ENCODE measurements at regions not wholly inside any gene's neighbourhood (a gene's known extent, or its start where the extent isn't known, plus 50 kb on each side); places are given as distances from the start of the nearest gene placed in this dataset.
"Not testable (repeated sequence)": the region's sequence is repeated elsewhere in the genome, so short reads cannot be mapped to it uniquely, and the experiment has no call there.

- Mint-ChIP-seq H3K4me1 (no peaks in the 10 kb centered on the region), H3K4me3 (no peak overlapping the region), H3K27ac (no peak overlapping the region), H3K9me3 (ENCODE audit: low read depth) (no peaks in the 10 kb centered on the region), H3K36me3 (no peaks in the 10 kb centered on the region), H3K27me3 (no peaks in the 10 kb centered on the region)
- CTCF ChIA-PET, result no interaction called here
- ATAC-seq (no peak), DNase-seq (no peak)
Measured at GRCh38 chr2:117618607-117619006, 195.9 kb upstream of the DDX18 start.

- H3K27me3 Mint-ChIP-seq, result no peaks in the 10 kb centered on the region
- no peak overlapping the region for H3K4me3 Mint-ChIP-seq
- DNase-seq (no peak), ATAC-seq (no peak)
- CTCF ChIA-PET, result no interaction called here
- H3K27ac Mint-ChIP-seq, result no peak overlapping the region
- no peaks in the 10 kb centered on the region for H3K9me3 Mint-ChIP-seq (ENCODE audit: low read depth)
- H3K4me1 Mint-ChIP-seq, result no peaks in the 10 kb centered on the region
- H3K36me3 Mint-ChIP-seq, result no peaks in the 10 kb centered on the region
Measured at GRCh38 chr2:117621326-117621725, 193.2 kb upstream of the DDX18 start.

GRCh38 chr2:117623175-117623574, 191.3 kb upstream of the DDX18 start:
- H3K4me1 Mint-ChIP-seq; H3K4me3 Mint-ChIP-seq; H3K9me3 Mint-ChIP-seq (ENCODE audit: low read depth); DNase-seq; H3K36me3 Mint-ChIP-seq; ATAC-seq; H3K27me3 Mint-ChIP-seq; H3K27ac Mint-ChIP-seq; CTCF ChIA-PET: not testable (repeated sequence)

- H3K4me3 Mint-ChIP-seq, result no peak overlapping the region
- ATAC-seq (no peak), DNase-seq (no peak)
- CTCF ChIA-PET, result no interaction called here
- no peaks in the 10 kb centered on the region for H3K4me1 Mint-ChIP-seq
- no peaks in the 10 kb centered on the region for H3K9me3 Mint-ChIP-seq (ENCODE audit: low read depth)
- no peaks in the 10 kb centered on the region for H3K27me3 Mint-ChIP-seq
- H3K27ac Mint-ChIP-seq, result no peak overlapping the region
- no peaks in the 10 kb centered on the region for H3K36me3 Mint-ChIP-seq
Measured at GRCh38 chr2:117631152-117631945, 183.1 kb upstream of the DDX18 start.

GRCh38 chr2:117635481-117635880, 179.0 kb upstream of the DDX18 start:
- no peak for ATAC-seq
- Mint-ChIP-seq H3K27me3 (no peaks in the 10 kb centered on the region), H3K27ac (no peak overlapping the region), H3K4me3 (no peak overlapping the region), H3K9me3 (ENCODE audit: low read depth) (no peaks in the 10 kb centered on the region), H3K4me1 (no peaks in the 10 kb centered on the region), H3K36me3 (no peaks in the 10 kb centered on the region)
- no peak for DNase-seq
- CTCF ChIA-PET, result no interaction called here

- Mint-ChIP-seq H3K9me3 (ENCODE audit: low read depth) (no peaks in the 10 kb centered on the region), H3K4me1 (no peaks in the 10 kb centered on the region), H3K36me3 (no peaks in the 10 kb centered on the region), H3K27me3 (no peaks in the 10 kb centered on the region), H3K4me3 (no peak overlapping the region), H3K27ac (no peak overlapping the region)
- CTCF ChIA-PET, result no interaction called here
- no peak for ATAC-seq
- no peak for DNase-seq
Measured at GRCh38 chr2:117639401-117639800, 175.1 kb upstream of the DDX18 start.

- Mint-ChIP-seq H3K27me3 (no peaks in the 10 kb centered on the region), H3K36me3 (no peaks in the 10 kb centered on the region), H3K4me1 (no peaks in the 10 kb centered on the region), H3K27ac (no peak overlapping the region), H3K4me3 (no peak overlapping the region), H3K9me3 (ENCODE audit: low read depth) (peaks cover 4% of the 10 kb centered on the region)
- ATAC-seq, result no peak
- CTCF ChIA-PET, result no interaction called here
- DNase-seq, result no peak
Measured at GRCh38 chr2:117644403-117644802, 170.1 kb upstream of the DDX18 start.

- DNase-seq, result no peak
- H3K4me1 Mint-ChIP-seq, result no peaks in the 10 kb centered on the region
- peaks cover 4% of the 10 kb centered on the region for H3K9me3 Mint-ChIP-seq (ENCODE audit: low read depth)
- H3K27ac Mint-ChIP-seq, result no peak overlapping the region
- no peaks in the 10 kb centered on the region for H3K36me3 Mint-ChIP-seq
- no peaks in the 10 kb centered on the region for H3K27me3 Mint-ChIP-seq
- CTCF ChIA-PET, result no interaction called here
- no peak overlapping the region for H3K4me3 Mint-ChIP-seq
- no peak for ATAC-seq
Measured at GRCh38 chr2:117645458-117645857, 169.0 kb upstream of the DDX18 start.

- CTCF ChIA-PET, result no interaction called here
- Mint-ChIP-seq H3K27me3 (no peaks in the 10 kb centered on the region), H3K9me3 (ENCODE audit: low read depth) (peaks cover 4% of the 10 kb centered on the region), H3K4me3 (no peak overlapping the region), H3K27ac (no peak overlapping the region), H3K4me1 (no peaks in the 10 kb centered on the region), H3K36me3 (no peaks in the 10 kb centered on the region)
- ATAC-seq (no peak), DNase-seq (no peak)
Measured at GRCh38 chr2:117646099-117646498, 168.4 kb upstream of the DDX18 start.

GRCh38 chr2:117646872-117647271, 167.6 kb upstream of the DDX18 start:
- no peaks in the 10 kb centered on the region for H3K36me3 Mint-ChIP-seq
- no peaks in the 10 kb centered on the region for H3K4me1 Mint-ChIP-seq
- H3K9me3 Mint-ChIP-seq (ENCODE audit: low read depth), result peaks cover 4% of the 10 kb centered on the region
- H3K27ac Mint-ChIP-seq, result no peak overlapping the region
- CTCF ChIA-PET, result no interaction called here
- no peaks in the 10 kb centered on the region for H3K27me3 Mint-ChIP-seq
- ATAC-seq (no peak), DNase-seq (no peak)
- no peak overlapping the region for H3K4me3 Mint-ChIP-seq

- no peak for ATAC-seq
- Mint-ChIP-seq H3K4me1 (no peaks in the 10 kb centered on the region), H3K4me3 (no peak overlapping the region), H3K27ac (no peak overlapping the region), H3K36me3 (no peaks in the 10 kb centered on the region), H3K9me3 (ENCODE audit: low read depth) (no peaks in the 10 kb centered on the region), H3K27me3 (no peaks in the 10 kb centered on the region)
- CTCF ChIA-PET, result no interaction called here
- no peak for DNase-seq
Measured at GRCh38 chr2:117656546-117656945, 157.9 kb upstream of the DDX18 start.

- ATAC-seq (no peak), DNase-seq (no peak)
- Mint-ChIP-seq H3K27ac (no peak overlapping the region), H3K4me3 (no peak overlapping the region), H3K4me1 (no peaks in the 10 kb centered on the region), H3K36me3 (no peaks in the 10 kb centered on the region), H3K27me3 (no peaks in the 10 kb centered on the region), H3K9me3 (ENCODE audit: low read depth) (no peaks in the 10 kb centered on the region)
- CTCF ChIA-PET, result no interaction called here
Measured at GRCh38 chr2:117661619-117662018, 152.9 kb upstream of the DDX18 start.

GRCh38 chr2:117674172-117674571, 140.3 kb upstream of the DDX18 start:
- CTCF ChIA-PET, result no interaction called here
- ATAC-seq, result no peak
- Mint-ChIP-seq H3K27me3 (no peaks in the 10 kb centered on the region), H3K4me3 (no peak overlapping the region), H3K9me3 (ENCODE audit: low read depth) (no peaks in the 10 kb centered on the region), H3K27ac (no peak overlapping the region), H3K36me3 (no peaks in the 10 kb centered on the region), H3K4me1 (no peaks in the 10 kb centered on the region)
- no peak for DNase-seq

GRCh38 chr2:117679952-117680351, 134.5 kb upstream of the DDX18 start:
- Mint-ChIP-seq H3K4me1 (no peaks in the 10 kb centered on the region), H3K36me3 (no peaks in the 10 kb centered on the region), H3K9me3 (ENCODE audit: low read depth) (no peaks in the 10 kb centered on the region), H3K4me3 (no peak overlapping the region), H3K27me3 (no peaks in the 10 kb centered on the region), H3K27ac (no peak overlapping the region)
- CTCF ChIA-PET, result no interaction called here
- ATAC-seq (no peak), DNase-seq (no peak)

GRCh38 chr2:117684919-117685318, 129.6 kb upstream of the DDX18 start:
- H3K27me3 Mint-ChIP-seq, result no peaks in the 10 kb centered on the region
- CTCF ChIA-PET, result no interaction called here
- H3K9me3 Mint-ChIP-seq (ENCODE audit: low read depth), result no peaks in the 10 kb centered on the region
- ATAC-seq, result no peak
- H3K27ac Mint-ChIP-seq, result no peak overlapping the region
- H3K4me1 Mint-ChIP-seq, result no peaks in the 10 kb centered on the region
- DNase-seq, result no peak
- H3K36me3 Mint-ChIP-seq, result no peaks in the 10 kb centered on the region
- H3K4me3 Mint-ChIP-seq, result no peak overlapping the region

Measured in activated CD8-positive, alpha-beta memory T cell treated with anti-CD3 and anti-CD28 coated beads, Interleukin-2, amount 10 ng/mL, durations not matched to agents 7 days and 5 days (primary cell).